ENCODE measurements at regions not wholly inside any gene's neighbourhood (a gene's known extent, or its start where the extent isn't known, plus 50 kb on each side); places are given as distances from the start of the nearest gene placed in this dataset.
"Not testable (repeated sequence)": the region's sequence is repeated elsewhere in the genome, so short reads cannot be mapped to it uniquely, and the experiment has no call there.

GRCh38 chr3:124318656-124319055 is 326.7 kb upstream of the ROPN1 start:
- intact Hi-C loops (cut with DNase I), result no loop called here
- DNase-seq (ENCODE audit: low spot score) (no peak), ATAC-seq (no peak)

- ATAC-seq (no peak), DNase-seq (ENCODE audit: low spot score) (no peak)
- intact Hi-C loops (cut with DNase I), result no loop called here
These were observed 329.1 kb upstream of the ROPN1 start for GRCh38 chr3:124320976-124321375.

GRCh38 chr3:124322309-124322880 is 330.5 kb upstream of the ROPN1 start:
- ATAC-seq, result no peak
- intact Hi-C loops (cut with DNase I), result no loop called here
- DNase-seq (ENCODE audit: low spot score), result no peak

GRCh38 chr3:124322966-124323365 is 331.0 kb upstream of the ROPN1 start:
- DNase-seq (ENCODE audit: low spot score), result no peak
- no peak for ATAC-seq
- intact Hi-C loops (cut with DNase I), result no loop called here

GRCh38 chr3:124325248-124325647 is 333.3 kb upstream of the ROPN1 start:
- ATAC-seq (no peak), DNase-seq (ENCODE audit: low spot score) (no peak)
- intact Hi-C loops (cut with DNase I), result no loop called here

GRCh38 chr3:124329723-124330122 is 337.8 kb upstream of the ROPN1 start:
- intact Hi-C loops (cut with DNase I), result no loop called here
- no peak for DNase-seq (ENCODE audit: low spot score)
- ATAC-seq, result no peak

GRCh38 chr3:124333931-124334640 is 342.2 kb upstream of the ROPN1 start:
- no peak for DNase-seq (ENCODE audit: low spot score)
- no peak for ATAC-seq
- intact Hi-C loops (cut with DNase I), result no loop called here

- intact Hi-C loops (cut with DNase I), result no loop called here
- DNase-seq (ENCODE audit: low spot score) (no peak), ATAC-seq (no peak)
These were observed 344.2 kb upstream of the ROPN1 start for GRCh38 chr3:124336067-124336656.

- intact Hi-C loops (cut with DNase I), result no loop called here
- no peak for ATAC-seq
- DNase-seq (ENCODE audit: low spot score), result no peak
These were observed 353.9 kb upstream of the ROPN1 start for GRCh38 chr3:124345845-124346244.

GRCh38 chr3:124346487-124346886 is 354.6 kb upstream of the ROPN1 start:
- intact Hi-C loops (cut with DNase I), result no loop called here
- ATAC-seq (no peak), DNase-seq (ENCODE audit: low spot score) (no peak)

GRCh38 chr3:124347418-124347817 is 355.5 kb upstream of the ROPN1 start:
- ATAC-seq (no peak), DNase-seq (ENCODE audit: low spot score) (no peak)
- intact Hi-C loops (cut with DNase I), result no loop called here

- ATAC-seq; intact Hi-C loops (cut with DNase I); DNase-seq (ENCODE audit: low spot score): not testable (repeated sequence)
These were observed 356.6 kb upstream of the ROPN1 start for GRCh38 chr3:124348555-124348954.

GRCh38 chr3:124351430-124352148 is 359.7 kb upstream of the ROPN1 start:
- intact Hi-C loops (cut with DNase I), result no loop called here
- ATAC-seq (no peak), DNase-seq (ENCODE audit: low spot score) (no peak)

GRCh38 chr3:124352149-124352539 is 360.2 kb upstream of the ROPN1 start:
- ATAC-seq (no peak), DNase-seq (ENCODE audit: low spot score) (no peak)
- intact Hi-C loops (cut with DNase I), result no loop called here

GRCh38 chr3:124353691-124354090 is 361.8 kb upstream of the ROPN1 start:
- no peak for DNase-seq (ENCODE audit: low spot score)
- intact Hi-C loops (cut with DNase I), result no loop called here

GRCh38 chr3:124354150-124354549 is 362.2 kb upstream of the ROPN1 start:
- DNase-seq (ENCODE audit: low spot score) (no peak), ATAC-seq (no peak)
- intact Hi-C loops (cut with DNase I), result no loop called here

More at GRCh38 chr3:124353691-124354090, 361.8 kb upstream of the ROPN1 start:
- ATAC-seq, result no peak

- intact Hi-C loops (cut with DNase I), result no loop called here
- DNase-seq (ENCODE audit: low spot score) (no peak), ATAC-seq (no peak)
These were observed 366.2 kb upstream of the ROPN1 start for GRCh38 chr3:124358156-124358555.

GRCh38 chr3:124360155-124360554 is 368.2 kb upstream of the ROPN1 start:
- DNase-seq (ENCODE audit: low spot score) (no peak), ATAC-seq (no peak)
- intact Hi-C loops (cut with DNase I), result no loop called here

GRCh38 chr3:124360563-124360962 is 368.6 kb upstream of the ROPN1 start:
- intact Hi-C loops (cut with DNase I), result no loop called here
- ATAC-seq (no peak), DNase-seq (ENCODE audit: low spot score) (no peak)

GRCh38 chr3:124361566-124361965 is 368.7 kb upstream of the UMPS start:
- DNase-seq (ENCODE audit: low spot score), result no peak
- intact Hi-C loops (cut with DNase I), result no loop called here
- no peak for ATAC-seq

All from sciatic nerve (tissue), 2 donors.